Duodenal mucosa (tissue), 2 donors: ENCODE measurements at regions not wholly inside any gene's neighbourhood (a gene's known extent, or its start where the extent isn't known, plus 50 kb on each side); places are given as distances from the start of the nearest gene placed in this dataset.

Source experiments
- H3K27ac ChIP-seq: one replicate; pipeline ENCODE4 v1.7.0; 2013; ENCODE audit warnings: low read depth, low read length
- H3K27me3 ChIP-seq, 2 donors: one replicate each; pipeline ENCODE4 v1.7.0; 2013; ENCODE audit warnings: low read length in 2 of 2, control low read depth in 1 of 2; ENCODE audit not compliant: insufficient read depth in 2 of 2, control insufficient read depth in 1 of 2
- H3K36me3 ChIP-seq, 2 donors: one replicate each; pipeline ENCODE4 v1.7.0; 2013; ENCODE audit warnings: low read length in 2 of 2, control low read depth in 1 of 2; ENCODE audit not compliant: insufficient read depth in 2 of 2, control insufficient read depth in 1 of 2
- H3K4me1 ChIP-seq, 2 donors: one replicate each; pipeline ENCODE4 v1.7.0; 2013; ENCODE audit warnings: low read length in 2 of 2, control low read depth in 1 of 2; ENCODE audit not compliant: insufficient read depth in 2 of 2, control insufficient read depth in 1 of 2
- H3K4me3 ChIP-seq, 2 donors: one replicate each; pipeline ENCODE4 v1.7.0; 2013; ENCODE audit warnings: low read length in 2 of 2, low read depth in 1 of 2
- H3K9ac ChIP-seq, 2 donors: one replicate each; pipeline ENCODE4 v1.7.0; 2013; ENCODE audit warnings: low read length in 2 of 2, low read depth in 1 of 2
- H3K9me3 ChIP-seq, 2 donors: one replicate each; pipeline ENCODE4 v1.7.0; 2013; ENCODE audit warnings: low read length in 2 of 2, control low read depth in 1 of 2; ENCODE audit not compliant: control insufficient read depth in 1 of 2

DNA sequence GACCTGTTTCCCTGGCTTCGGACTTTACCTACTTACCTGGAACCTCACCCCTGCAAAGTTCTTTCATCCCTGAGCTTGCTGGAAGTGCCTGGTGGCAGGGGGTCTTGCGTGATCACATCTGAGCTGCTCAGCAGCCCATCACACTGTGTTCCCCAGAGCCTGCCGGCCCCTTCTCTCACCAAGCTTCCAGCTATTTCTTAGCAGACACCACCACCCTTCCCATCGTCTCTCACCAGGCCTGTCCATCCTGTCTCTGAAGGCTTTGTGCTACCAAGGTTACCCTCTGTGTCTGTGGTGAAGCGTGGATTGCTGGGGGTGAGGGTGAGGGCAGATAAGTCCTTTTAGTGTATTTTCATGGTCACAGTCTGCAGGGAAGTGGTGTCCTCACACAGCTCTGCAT, 78.8 kb upstream of the NRXN3 start:
- no peaks in the 10 kb centered on the region for H3K4me1 ChIP-seq
- no peaks in the 10 kb centered on the region for H3K36me3 ChIP-seq
- no peaks in the 10 kb centered on the region for H3K27me3 ChIP-seq
- no peak overlapping the region for H3K9ac ChIP-seq
- no peak overlapping the region for H3K4me3 ChIP-seq
- no peak overlapping the region for H3K27ac ChIP-seq
- H3K9me3 ChIP-seq = no peaks in the 10 kb centered on the region

- Histone ChIP-seq H3K4me1 (no peaks in the 10 kb centered on the region), H3K9me3 (no peaks in the 10 kb centered on the region), H3K36me3 (no peaks in the 10 kb centered on the region), H3K27ac (no peak overlapping the region), H3K9ac (no peak overlapping the region), H3K27me3 (no peaks in the 10 kb centered on the region), H3K4me3 (no peak overlapping the region)
Observed at GRCh38 chr14:78092040-78092439, 78.1 kb upstream of the NRXN3 start.

DNA sequence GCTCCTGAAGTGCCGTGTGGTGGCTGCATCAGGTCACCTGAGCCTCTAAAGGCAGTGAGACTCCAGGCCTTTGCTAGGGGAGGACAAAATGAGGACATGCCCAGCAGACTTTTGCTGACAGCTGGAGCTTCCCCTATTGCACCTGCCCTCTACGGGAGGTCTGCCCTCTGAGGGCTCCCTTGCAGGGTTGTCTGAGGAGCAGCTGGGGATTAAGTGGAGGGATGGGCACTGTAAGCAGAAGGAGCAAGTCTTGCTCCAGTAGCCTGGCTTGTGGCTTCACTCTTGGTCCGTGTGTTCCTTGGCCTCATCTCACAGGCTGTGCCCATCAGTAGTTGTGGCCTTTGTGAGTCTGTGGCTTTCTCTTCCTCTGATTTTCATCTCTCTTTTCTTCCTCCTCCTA, 66.9 kb upstream of the NRXN3 start:
- Histone ChIP-seq H3K9me3 (no peaks in the 10 kb centered on the region), H3K9ac (no peak overlapping the region), H3K4me1 (no peaks in the 10 kb centered on the region), H3K36me3 (no peaks in the 10 kb centered on the region), H3K4me3 (no peak overlapping the region), H3K27ac (no peak overlapping the region), H3K27me3 (no peaks in the 10 kb centered on the region)

- H3K4me1 ChIP-seq = no peaks in the 10 kb centered on the region
- no peaks in the 10 kb centered on the region for H3K9me3 ChIP-seq
- H3K4me3 ChIP-seq = no peak overlapping the region
Observed at GRCh38 chr14:78104160-78104559, 66.0 kb upstream of the NRXN3 start.

GRCh38 chr14:78104655-78105054, 65.5 kb upstream of the NRXN3 start:
- Histone ChIP-seq H3K9ac (no peak overlapping the region), H3K9me3 (no peaks in the 10 kb centered on the region), H3K27me3 (no peaks in the 10 kb centered on the region), H3K4me3 (no peak overlapping the region), H3K36me3 (no peaks in the 10 kb centered on the region), H3K27ac (no peak overlapping the region), H3K4me1 (no peaks in the 10 kb centered on the region)

More at GRCh38 chr14:78104160-78104559, 66.0 kb upstream of the NRXN3 start:
- H3K9ac ChIP-seq = no peak overlapping the region
- H3K27me3 ChIP-seq = no peaks in the 10 kb centered on the region
- no peak overlapping the region for H3K27ac ChIP-seq
- H3K36me3 ChIP-seq = no peaks in the 10 kb centered on the region

DNA sequence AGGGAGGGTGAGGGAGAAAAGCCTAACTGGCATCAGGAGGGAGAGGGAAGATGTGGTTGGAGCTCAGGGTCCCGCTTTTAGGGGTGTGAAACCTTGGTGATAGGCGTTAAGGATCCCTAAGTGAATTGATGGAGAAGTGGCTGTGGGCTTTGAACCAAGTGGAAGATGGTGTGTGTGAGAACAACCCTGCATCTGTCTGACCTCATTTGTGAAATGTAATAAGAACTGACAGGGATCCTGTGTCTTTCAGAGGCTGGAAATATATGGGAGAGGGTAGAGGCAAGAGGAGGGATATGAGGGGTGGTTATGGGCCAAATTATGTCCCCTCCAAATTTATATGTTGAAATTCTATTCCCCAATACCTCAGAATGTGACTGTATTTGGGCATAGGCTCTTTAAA, 63.8 kb upstream of the NRXN3 start:
- Histone ChIP-seq H3K9ac (no peak overlapping the region), H3K27ac (no peak overlapping the region), H3K4me1 (no peaks in the 10 kb centered on the region), H3K27me3 (no peaks in the 10 kb centered on the region), H3K9me3 (no peaks in the 10 kb centered on the region), H3K36me3 (no peaks in the 10 kb centered on the region), H3K4me3 (no peak overlapping the region)

DNA sequence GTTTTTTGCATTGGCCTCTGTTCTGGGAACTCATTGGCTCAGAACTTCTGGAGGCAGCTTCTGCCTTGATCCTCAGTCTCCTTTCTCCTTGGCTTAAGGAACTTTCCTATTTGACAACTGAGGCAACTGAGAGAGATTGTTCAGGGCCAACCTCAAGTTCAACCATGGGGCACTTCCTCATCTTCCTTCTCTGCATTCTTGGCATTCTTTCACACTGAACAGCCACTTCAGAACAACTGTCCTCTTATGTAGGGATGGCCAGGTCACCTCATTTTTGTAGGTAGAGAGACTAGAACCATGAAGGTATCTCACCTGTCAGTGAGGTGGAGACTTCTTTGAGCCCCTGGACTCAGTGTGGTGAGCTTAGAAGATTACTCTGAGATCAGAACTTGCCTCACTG, 63.0 kb upstream of the NRXN3 start:
- Histone ChIP-seq H3K4me1 (no peaks in the 10 kb centered on the region), H3K9ac (no peak overlapping the region), H3K27ac (no peak overlapping the region), H3K36me3 (no peaks in the 10 kb centered on the region), H3K27me3 (no peaks in the 10 kb centered on the region), H3K9me3 (no peaks in the 10 kb centered on the region), H3K4me3 (no peak overlapping the region)

- Histone ChIP-seq H3K9me3 (no peaks in the 10 kb centered on the region), H3K4me3 (no peak overlapping the region), H3K9ac (no peak overlapping the region), H3K4me1 (no peaks in the 10 kb centered on the region), H3K27ac (no peak overlapping the region), H3K36me3 (no peaks in the 10 kb centered on the region), H3K27me3 (no peaks in the 10 kb centered on the region)
Observed at GRCh38 chr14:78119440-78119839, 50.7 kb upstream of the NRXN3 start.
